Sigmoid colon (tissue), 6 donors: ENCODE measurements at regions not wholly inside any gene's neighbourhood (a gene's known extent, or its start where the extent isn't known, plus 50 kb on each side); places are given as distances from the start of the nearest gene placed in this dataset.

Source experiments
- DNase-seq: peaks from one replicate; pipeline ENCODE4 v3.0.0-alpha.2; 2019
- H3K27ac ChIP-seq, 4 donors: fragments of 200-600 bp; sonication (generic); one replicate each; pipeline ENCODE4 v1.5.1; 2016 to 2019; ENCODE audit warnings: mild to moderate bottlenecking in 1 of 4
- H3K27me3 ChIP-seq, 3 donors: fragments of 200-600 bp; sonication (generic); one replicate each; pipeline ENCODE4 v1.5.1; 2019; ENCODE audit warnings: mild to moderate bottlenecking in 1 of 3
- H3K36me3 ChIP-seq, 4 donors: fragments of 200-600 bp; sonication (generic); one replicate each; pipeline ENCODE4 v1.5.1; 2016 to 2019
- H3K4me1 ChIP-seq, 4 donors: fragments of 200-600 bp; sonication (generic); one replicate each; pipeline ENCODE4 v1.5.1; 2017 to 2019
- H3K4me3 ChIP-seq, 4 donors: fragments of 200-600 bp; sonication (generic); one replicate each; pipeline ENCODE4 v1.5.1; 2017 to 2019; ENCODE audit warnings: mild to moderate bottlenecking in 2 of 4, moderate library complexity in 1 of 4
- H3K9me3 ChIP-seq, 4 donors: fragments of 200-600 bp in 3 of 4; sonication (generic) in 3 of 4; one replicate each; pipeline versions ENCODE4 v1.5.1 to v1.6.1; 2013 to 2019
- EP300 ChIP-seq, 4 donors: sonication (generic); formaldehyde crosslinking; IDR thresholded peaks; one replicate each; pipeline ENCODE4 v1.6.1; 2017; ENCODE audit warnings: antibody characterized with exemption in 4 of 4
- POLR2A ChIP-seq, 2 donors: fragments of 450-650 bp; IDR thresholded peaks; one replicate each; pipeline ENCODE4 v1.6.1; 2016; ENCODE audit warnings: antibody characterized with exemption in 2 of 2, mild to moderate bottlenecking in 2 of 2, moderate library complexity in 2 of 2
- POLR2AphosphoS5 ChIP-seq, 4 donors: sonication (generic); formaldehyde crosslinking; IDR thresholded peaks; one replicate each; pipeline ENCODE4 v1.6.1; 2017; ENCODE audit warnings: antibody characterized with exemption in 4 of 4
- WGBS, 2 donors: extraction: QIAGEN DNeasy Blood & Tissue Kit; methylation state at CpG; one replicate each; pipeline ENCODE4 v1.1.7; 2013; 5-methylcytosine and 5-hydroxymethylcytosine counted together
- intact Hi-C: fragments of 100-400 bp; cut with DNase I; formaldehyde crosslinking; loops from one replicate; pipeline ENCODE4 v1.15.1; 2023
- TF ChIP-seq, protein P1 (sequence below), 4 experiments: fragments of 450-650 bp in 3 of 4; fragments of 200-600 bp in 1 of 4; IDR thresholded peaks; one replicate each; pipeline ENCODE4 v1.5.1; 2016 to 2019; ENCODE audit warnings: antibody characterized with exemption in 4 of 4, mild to moderate bottlenecking in 3 of 4, moderate library complexity in 2 of 4
- donor health status: healthy with polysubstance abuse.
- donor health status: healthy.

DNA sequence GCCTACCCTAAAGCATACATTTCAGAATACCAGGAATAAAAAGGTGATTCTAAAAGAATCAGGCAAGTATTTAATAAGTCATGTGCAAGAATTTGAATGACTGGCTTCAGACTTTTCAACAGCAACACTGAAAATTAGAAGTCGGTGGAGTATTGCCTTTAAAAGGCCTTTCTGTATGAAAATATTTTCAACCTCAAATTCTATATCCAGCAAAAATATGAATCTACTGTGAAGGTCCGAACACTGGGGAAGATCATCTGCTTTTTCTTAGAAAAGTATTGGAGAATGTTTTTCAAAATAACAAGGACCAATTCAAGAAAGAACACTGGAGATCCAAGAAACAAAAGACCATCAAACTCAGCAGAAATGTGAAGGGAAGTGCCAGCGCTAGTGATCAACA is 459.5 kb upstream of the KLF12 start:
- WGBS, 2 donors, result 94% methylated on average over 3 of the region's 3 CpGs
- Histone ChIP-seq H3K9me3 (peaks cover 0 to 11% (median 6%) of the 10 kb centered on the region in 4 donors), H3K36me3 (no peaks in the 10 kb centered on the region), H3K4me3 (no peak overlapping the region), H3K27ac (no peak overlapping the region), H3K27me3 (no peaks in the 10 kb centered on the region), H3K4me1 (peaks cover 0 to 7% (median 1%) of the 10 kb centered on the region in 4 donors)
- intact Hi-C loops, result no loop called here
- no peak for TF ChIP-seq POLR2A (IDR thresholded peaks at IDR 0.05)
- TF ChIP-seq, protein P1, sequence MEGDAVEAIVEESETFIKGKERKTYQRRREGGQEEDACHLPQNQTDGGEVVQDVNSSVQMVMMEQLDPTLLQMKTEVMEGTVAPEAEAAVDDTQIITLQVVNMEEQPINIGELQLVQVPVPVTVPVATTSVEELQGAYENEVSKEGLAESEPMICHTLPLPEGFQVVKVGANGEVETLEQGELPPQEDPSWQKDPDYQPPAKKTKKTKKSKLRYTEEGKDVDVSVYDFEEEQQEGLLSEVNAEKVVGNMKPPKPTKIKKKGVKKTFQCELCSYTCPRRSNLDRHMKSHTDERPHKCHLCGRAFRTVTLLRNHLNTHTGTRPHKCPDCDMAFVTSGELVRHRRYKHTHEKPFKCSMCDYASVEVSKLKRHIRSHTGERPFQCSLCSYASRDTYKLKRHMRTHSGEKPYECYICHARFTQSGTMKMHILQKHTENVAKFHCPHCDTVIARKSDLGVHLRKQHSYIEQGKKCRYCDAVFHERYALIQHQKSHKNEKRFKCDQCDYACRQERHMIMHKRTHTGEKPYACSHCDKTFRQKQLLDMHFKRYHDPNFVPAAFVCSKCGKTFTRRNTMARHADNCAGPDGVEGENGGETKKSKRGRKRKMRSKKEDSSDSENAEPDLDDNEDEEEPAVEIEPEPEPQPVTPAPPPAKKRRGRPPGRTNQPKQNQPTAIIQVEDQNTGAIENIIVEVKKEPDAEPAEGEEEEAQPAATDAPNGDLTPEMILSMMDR (IDR thresholded peaks at IDR 0.05), result no peak
- no peak for TF ChIP-seq EP300 (IDR thresholded peaks at IDR 0.05)
- TF ChIP-seq POLR2AphosphoS5 (IDR thresholded peaks at IDR 0.05), result no peak
- DNase-seq, result no peak

DNA sequence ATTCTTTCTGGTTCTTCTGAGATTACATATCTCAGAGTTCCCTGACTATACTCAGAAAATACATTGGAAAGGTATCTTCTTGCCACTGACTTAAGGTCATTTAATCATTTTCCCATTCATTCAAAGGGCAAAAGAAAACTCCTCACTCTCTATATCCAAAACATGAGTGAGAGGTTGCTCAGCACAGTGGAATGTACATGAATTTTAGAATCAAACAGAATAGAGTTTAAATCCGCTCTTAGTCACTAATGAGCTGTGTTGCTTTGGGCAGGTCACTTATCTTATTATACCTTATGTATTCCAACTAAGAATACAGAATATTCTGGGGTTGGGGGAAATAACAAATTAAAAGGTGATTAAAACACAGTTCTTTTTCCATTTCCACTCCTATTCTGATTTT is 452.6 kb upstream of the KLF12 start:
- H3K27ac ChIP-seq, result no peak overlapping the region
- intact Hi-C loops, result no loop called here
- H3K4me1 ChIP-seq, result no peaks in the 10 kb centered on the region
- H3K27me3 ChIP-seq, result no peaks in the 10 kb centered on the region
- 95 to 96% methylated on average over 1 of the region's 1 CpG for WGBS, 2 donors
- H3K4me3 ChIP-seq, result no peak overlapping the region
- H3K36me3 ChIP-seq, result no peaks in the 10 kb centered on the region
- no peaks in the 10 kb centered on the region for H3K9me3 ChIP-seq
- TF ChIP-seq POLR2A (IDR thresholded peaks at IDR 0.05) (no peak), POLR2AphosphoS5 (IDR thresholded peaks at IDR 0.05) (no peak), EP300 (IDR thresholded peaks at IDR 0.05) (no peak)
- TF ChIP-seq, protein P1 (IDR thresholded peaks at IDR 0.05), result no peak
- DNase-seq, result no peak

DNA sequence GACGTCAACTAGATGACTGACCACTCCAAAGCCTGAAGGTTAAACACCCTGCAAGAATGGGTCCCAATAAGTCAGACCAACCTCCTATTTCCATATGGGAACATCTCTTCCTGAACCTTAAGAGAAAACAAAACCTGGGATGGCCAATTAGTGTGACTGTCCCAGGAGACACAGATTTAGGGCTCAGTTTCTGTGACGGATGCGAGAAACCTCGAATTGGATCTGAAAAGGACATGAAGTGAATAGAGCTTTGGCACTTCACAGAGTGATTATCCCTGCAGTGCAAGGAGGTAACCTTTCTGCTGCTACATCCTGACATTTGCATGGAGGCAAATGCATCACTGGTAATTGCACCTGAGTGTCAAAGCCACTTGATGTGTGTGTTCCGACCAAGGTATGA is 442.2 kb upstream of the KLF12 start:
- WGBS, 2 donors, result 76 to 90% methylated on average over 5 of the region's 5 CpGs
- Histone ChIP-seq H3K4me3 (no peak overlapping the region), H3K4me1 (peaks cover 0 to 12% (median 6%) of the 10 kb centered on the region in 4 donors), H3K36me3 (no peaks in the 10 kb centered on the region), H3K27me3 (no peaks in the 10 kb centered on the region), H3K27ac (no peak overlapping the region), H3K9me3 (no peaks in the 10 kb centered on the region)
- TF ChIP-seq, protein P1 (IDR thresholded peaks at IDR 0.05), result no peak
- TF ChIP-seq POLR2AphosphoS5 (IDR thresholded peaks at IDR 0.05), result no peak
- no peak for TF ChIP-seq POLR2A (IDR thresholded peaks at IDR 0.05)
- no peak for TF ChIP-seq EP300 (IDR thresholded peaks at IDR 0.05)
- intact Hi-C loops, result no loop called here
- no peak for DNase-seq

DNA sequence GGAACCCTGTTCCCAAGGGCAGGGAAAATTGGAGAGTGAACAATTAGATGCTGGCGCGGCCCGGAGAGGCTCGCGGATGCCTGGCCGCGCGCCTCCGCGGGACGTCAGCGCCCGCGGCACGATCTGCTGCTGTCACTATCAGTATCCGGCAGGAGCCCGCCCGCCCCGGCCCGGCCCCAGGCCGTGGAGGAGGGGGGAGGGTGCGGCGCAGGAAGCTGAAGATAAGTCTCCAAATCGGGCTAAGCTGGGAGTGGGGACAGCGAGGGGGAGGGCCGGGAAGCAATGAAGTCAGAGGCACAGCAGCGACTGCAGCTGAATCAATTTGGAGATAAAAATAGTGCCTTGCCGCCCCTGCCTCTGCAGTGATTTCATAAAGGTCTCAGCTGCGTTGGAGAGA is 441.5 kb upstream of the KLF12 start:
- TF ChIP-seq, protein P1 (IDR thresholded peaks at IDR 0.05), result no peak
- no peak for TF ChIP-seq POLR2AphosphoS5 (IDR thresholded peaks at IDR 0.05)
- no peak for TF ChIP-seq POLR2A (IDR thresholded peaks at IDR 0.05)
- TF ChIP-seq EP300 (IDR thresholded peaks at IDR 0.05), result no peak
- peaks cover 0 to 12% (median 6%) of the 10 kb centered on the region in 4 donors for H3K4me1 ChIP-seq
- H3K36me3 ChIP-seq, result no peaks in the 10 kb centered on the region
- 1% methylated on average over 29 of the region's 29 CpGs for WGBS, 2 donors
- peak overlapping the region in 1 of 4 donors; percentile 15 for H3K27ac ChIP-seq
- H3K27me3 ChIP-seq, result no peaks in the 10 kb centered on the region
- no peaks in the 10 kb centered on the region for H3K9me3 ChIP-seq
- intact Hi-C loops, result no loop called here
- peak; percentile 73 for DNase-seq
- H3K4me3 ChIP-seq, result peak overlapping the region; percentile 18 to 47 (median 44)
